H9 (cell line): ENCODE measurements at regions not wholly inside any gene's neighbourhood (a gene's known extent, or its start where the extent isn't known, plus 50 kb on each side); places are given as distances from the start of the nearest gene placed in this dataset.

Experiments
- DNase-seq: peaks from one replicate; pipeline ENCODE4 v3.0.0-alpha.2; 2017
- H2AFZ ChIP-seq: one replicate; pipeline ENCODE4 v1.6.1; 2013; ENCODE audit warnings: mild to moderate bottlenecking, low read length, control low read depth, moderate library complexity
- H2AK5ac ChIP-seq: 2 replicates; pipeline ENCODE4 v1.6.1; 2013; ENCODE audit warnings: low read length, control low read depth, mixed read lengths; ENCODE audit not compliant: insufficient read length
- H2BK120ac ChIP-seq: one replicate; pipeline ENCODE4 v1.6.1; 2013; ENCODE audit warnings: low read depth, mild to moderate bottlenecking, low read length, control low read depth, inconsistent platforms; ENCODE audit not compliant: poor library complexity, severe bottlenecking
- H2BK12ac ChIP-seq: 2 replicates; pipeline ENCODE4 v1.6.1; 2013; ENCODE audit warnings: low read length, control low read depth, mixed read lengths, low read depth; ENCODE audit not compliant: insufficient read length
- H2BK15ac ChIP-seq: 2 replicates; pipeline ENCODE4 v1.6.1; 2013; ENCODE audit warnings: low read depth, low read length, control low read depth
- H2BK20ac ChIP-seq: one replicate; pipeline ENCODE4 v1.6.1; 2013; ENCODE audit warnings: low read depth, mild to moderate bottlenecking, low read length, control low read depth, inconsistent platforms; ENCODE audit not compliant: poor library complexity, severe bottlenecking
- H2BK5ac ChIP-seq: 2 replicates; pipeline ENCODE4 v1.6.1; 2013; ENCODE audit warnings: low read length, control low read depth, mixed read lengths; ENCODE audit not compliant: insufficient read length
- H3K14ac ChIP-seq: 2 replicates; pipeline ENCODE4 v1.6.1; 2013; ENCODE audit warnings: low read length, control low read depth; ENCODE audit not compliant: insufficient read depth
- H3K18ac ChIP-seq: 2 replicates; pipeline ENCODE4 v1.6.1; 2013; ENCODE audit warnings: low read depth, mild to moderate bottlenecking, mixed read lengths, low read length, control low read depth; ENCODE audit not compliant: insufficient read length
- H3K23ac ChIP-seq: 2 replicates; pipeline ENCODE4 v1.6.1; 2013; ENCODE audit warnings: low read length, control low read depth, mixed read lengths, low read depth; ENCODE audit not compliant: insufficient read length
- H3K23me2 ChIP-seq: 2 replicates; pipeline ENCODE4 v1.6.1; 2013; ENCODE audit warnings: low read depth, mild to moderate bottlenecking, mixed read lengths, low read length, control low read depth; ENCODE audit not compliant: insufficient read length, poor library complexity, severe bottlenecking
- H3K27ac ChIP-seq: 2 replicates; pipeline ENCODE4 v1.5.1; 2013; ENCODE audit warnings: low read length, control low read depth, mixed read lengths, low read depth; ENCODE audit not compliant: insufficient read length
- H3K27me3 ChIP-seq: 2 replicates; pipeline ENCODE4 v1.6.1; 2013; ENCODE audit warnings: low read length, control low read depth, inconsistent platforms; ENCODE audit not compliant: insufficient read depth
- H3K4ac ChIP-seq: 2 replicates; pipeline ENCODE4 v1.6.1; 2013; ENCODE audit warnings: low read depth, mild to moderate bottlenecking, control low read depth, inconsistent platforms, low read length, moderate library complexity
- H3K4me1 ChIP-seq: 2 replicates; pipeline ENCODE4 v1.6.1; 2013; ENCODE audit warnings: low read length, control low read depth, inconsistent platforms; ENCODE audit not compliant: insufficient read depth
- H3K4me2 ChIP-seq: 2 replicates; pipeline ENCODE4 v1.6.1; 2013; ENCODE audit warnings: low read length, control low read depth, mixed read lengths; ENCODE audit not compliant: insufficient read length, insufficient read depth
- H3K56ac ChIP-seq: 2 replicates; pipeline ENCODE4 v1.6.1; 2013; ENCODE audit warnings: low read depth, mild to moderate bottlenecking, mixed read lengths, low read length, control low read depth; ENCODE audit not compliant: insufficient read length
- H3K79me1 ChIP-seq: 2 replicates; pipeline ENCODE4 v1.6.1; 2013; ENCODE audit warnings: low read depth, mild to moderate bottlenecking, moderate library complexity, low read length, control low read depth, inconsistent platforms; ENCODE audit not compliant: insufficient read depth, poor library complexity, severe bottlenecking
- H3K79me2 ChIP-seq: 2 replicates; pipeline ENCODE4 v1.6.1; 2013; ENCODE audit warnings: low read length, control low read depth, inconsistent platforms; ENCODE audit not compliant: insufficient read depth
- H3K9ac ChIP-seq: 2 replicates; pipeline ENCODE4 v1.6.1; 2013; ENCODE audit warnings: low read length, control low read depth, mixed read lengths; ENCODE audit not compliant: insufficient read length; ENCODE audit errors: extremely low read depth
- H3K9me3 ChIP-seq: one replicate; pipeline ENCODE4 v1.6.1; 2013; ENCODE audit warnings: low read depth, low read length, inconsistent platforms; ENCODE audit not compliant: control insufficient read depth
- H3T11ph ChIP-seq: one replicate; pipeline ENCODE4 v1.6.1; 2013; ENCODE audit warnings: mild to moderate bottlenecking, low read length, control low read depth, inconsistent platforms
- H4K20me1 ChIP-seq: one replicate; pipeline ENCODE4 v1.6.1; 2013; ENCODE audit not compliant: control insufficient read depth, insufficient read length, insufficient read depth
- H4K5ac ChIP-seq: 2 replicates; pipeline ENCODE4 v1.6.1; 2013; ENCODE audit warnings: low read depth, mild to moderate bottlenecking, mixed read lengths, low read length, control low read depth; ENCODE audit not compliant: insufficient read length
- H4K8ac ChIP-seq: replicated peaks from 2 replicates; pipeline ENCODE4 v1.6.1; 2013; ENCODE audit warnings: low read length, control low read depth, mixed read lengths, low read depth; ENCODE audit not compliant: insufficient read length
- H4K91ac ChIP-seq: 2 replicates; pipeline ENCODE4 v1.6.1; 2013; ENCODE audit warnings: low read depth, mild to moderate bottlenecking, moderate library complexity, mixed read lengths, low read length, control low read depth; ENCODE audit not compliant: insufficient read length
- H3K27ac Mint-ChIP-seq, 3 experiments: 2 replicates in 2 of 3; 3 replicates in 1 of 3; pipeline ENCODE4 v1.8.0; 2020 to 2021; ENCODE audit warnings: mixed read lengths in 3 of 3, mild to moderate bottlenecking in 1 of 3, moderate library complexity in 1 of 3
- H3K27me3 Mint-ChIP-seq: 2 replicates; pipeline ENCODE4 v1.8.0; 2021; ENCODE audit warnings: low read depth, mild to moderate bottlenecking, moderate library complexity, mixed read lengths
- H3K36me3 Mint-ChIP-seq, 3 experiments: 2 replicates in 2 of 3; 3 replicates in 1 of 3; pipeline ENCODE4 v1.8.0; 2020 to 2021; ENCODE audit warnings: low read depth in 3 of 3, mixed read lengths in 3 of 3; ENCODE audit not compliant: insufficient read depth in 1 of 3
- H3K4me1 Mint-ChIP-seq, 2 experiments: 2 replicates each; pipeline ENCODE4 v1.8.0; 2020; ENCODE audit warnings: mixed read lengths in 2 of 2
- H3K4me3 Mint-ChIP-seq, 2 experiments: 2 replicates in 1 of 2; 3 replicates in 1 of 2; pipeline ENCODE4 v1.8.0; 2020 to 2021; ENCODE audit warnings: mild to moderate bottlenecking in 2 of 2, mixed read lengths in 2 of 2, moderate library complexity in 1 of 2
- H3K9me3 Mint-ChIP-seq, 2 experiments: 2 replicates in 1 of 2; 3 replicates in 1 of 2; pipeline ENCODE4 v1.8.0; 2020; ENCODE audit warnings: mild to moderate bottlenecking in 2 of 2, mixed read lengths in 2 of 2, moderate library complexity in 1 of 2
- CTCF ChIP-seq: fragments of 200-600 bp; sonication (generic); conservative IDR thresholded peaks from 3 replicates; pipeline ENCODE4 v1.8.0; 2021; ENCODE audit warnings: antibody characterized with exemption, mild to moderate bottlenecking
- WGBS: extraction: QIAGEN DNeasy Blood & Tissue Kit; methylation state at CpG from one replicate; pipeline ENCODE4 v1.1.7; 2013; ENCODE audit warnings: missing lambda C conversion rate, low lambda C conversion rate, mixed read lengths; ENCODE audit not compliant: insufficient read length; ENCODE audit errors: extremely low coverage; 5-methylcytosine and 5-hydroxymethylcytosine counted together

- no peaks in the 10 kb centered on the region for H3K27me3 Mint-ChIP-seq
- Histone ChIP-seq H3K14ac (no peak overlapping the region), H3K56ac (no peak overlapping the region), H3K4me2 (no peak overlapping the region), H2BK12ac (no peak overlapping the region), H2BK5ac (no peak overlapping the region), H4K8ac (no peak overlapping the region), H3K79me2 (no peaks in the 10 kb centered on the region), H3K9me3 (no peaks in the 10 kb centered on the region), H4K5ac (no peak overlapping the region), H2AK5ac (no peak overlapping the region), H4K20me1 (no peaks in the 10 kb centered on the region), H3K4me1 (peaks cover 4% of the 10 kb centered on the region; the same call in 1 of the 2 replicates), H3K9ac (no peak overlapping the region), H2BK15ac (no peak overlapping the region), H3T11ph (no peak overlapping the region), H2BK120ac (no peak overlapping the region), H4K91ac (no peak overlapping the region), H3K23me2 (no peaks in the 10 kb centered on the region), H2BK20ac (no peak overlapping the region), H2AFZ (no peak overlapping the region), H3K23ac (no peak overlapping the region), H3K4ac (no peak overlapping the region), H3K27me3 (no peaks in the 10 kb centered on the region), H3K79me1 (no peaks in the 10 kb centered on the region), H3K18ac (no peak overlapping the region), H3K27ac (no peak overlapping the region)
- no peak overlapping the region for H3K4me3 Mint-ChIP-seq
- H3K36me3 Mint-ChIP-seq: no peaks in the 10 kb centered on the region
- WGBS: no CpG with 5 or more reads among the region's 3 CpGs
- TF ChIP-seq CTCF: no peak
- H3K4me1 Mint-ChIP-seq: peaks cover 15% of the 10 kb centered on the region in 2 experiments
- H3K27ac Mint-ChIP-seq: no peak overlapping the region
- H3K9me3 Mint-ChIP-seq: no peaks in the 10 kb centered on the region
- DNase-seq: no peak
Measured at GRCh38 chr4:111988514-111988913, 156.7 kb upstream of the FAM241A start.
